Osteocyte (in vitro differentiated cells): ENCODE measurements at regions not wholly inside any gene's neighbourhood (a gene's known extent, or its start where the extent isn't known, plus 50 kb on each side); places are given as distances from the start of the nearest gene placed in this dataset.

Source experiments
- DNase-seq: peaks from one replicate; pipeline ENCODE4 v3.0.0; 2021; ENCODE audit warnings: mixed read lengths; ENCODE audit not compliant: unreplicated experiment; ENCODE audit errors: extremely low spot score
- H3K27ac Mint-ChIP-seq: one replicate; pipeline ENCODE4 v1.8.0; 2021; ENCODE audit warnings: mild to moderate bottlenecking, mixed read lengths; ENCODE audit not compliant: unreplicated experiment
- H3K27me3 Mint-ChIP-seq: one replicate; pipeline ENCODE4 v1.8.0; 2021; ENCODE audit warnings: mixed read lengths; ENCODE audit not compliant: unreplicated experiment
- H3K36me3 Mint-ChIP-seq: one replicate; pipeline ENCODE4 v1.8.0; 2021; ENCODE audit warnings: mixed read lengths; ENCODE audit not compliant: unreplicated experiment
- H3K4me1 Mint-ChIP-seq: one replicate; pipeline ENCODE4 v1.8.0; 2021; ENCODE audit warnings: mixed read lengths; ENCODE audit not compliant: unreplicated experiment
- H3K4me3 Mint-ChIP-seq: one replicate; pipeline ENCODE4 v1.8.0; 2021; ENCODE audit warnings: mild to moderate bottlenecking, moderate library complexity, mixed read lengths; ENCODE audit not compliant: unreplicated experiment
- H3K9me3 Mint-ChIP-seq: one replicate; pipeline ENCODE4 v1.8.0; 2021; ENCODE audit warnings: mixed read lengths; ENCODE audit not compliant: unreplicated experiment
- TF ChIP-seq, protein P1 (sequence below): fragments of 200-600 bp; sonication (generic); IDR thresholded peaks from 2 replicates; pipeline ENCODE4 v1.5.0; 2021; ENCODE audit warnings: antibody characterized with exemption, mild to moderate bottlenecking, moderate library complexity

GRCh38 chr1:193701759-193702158, 515.3 kb upstream of the B3GALT2 start:
- no peaks in the 10 kb centered on the region for H3K9me3 Mint-ChIP-seq

DNA sequence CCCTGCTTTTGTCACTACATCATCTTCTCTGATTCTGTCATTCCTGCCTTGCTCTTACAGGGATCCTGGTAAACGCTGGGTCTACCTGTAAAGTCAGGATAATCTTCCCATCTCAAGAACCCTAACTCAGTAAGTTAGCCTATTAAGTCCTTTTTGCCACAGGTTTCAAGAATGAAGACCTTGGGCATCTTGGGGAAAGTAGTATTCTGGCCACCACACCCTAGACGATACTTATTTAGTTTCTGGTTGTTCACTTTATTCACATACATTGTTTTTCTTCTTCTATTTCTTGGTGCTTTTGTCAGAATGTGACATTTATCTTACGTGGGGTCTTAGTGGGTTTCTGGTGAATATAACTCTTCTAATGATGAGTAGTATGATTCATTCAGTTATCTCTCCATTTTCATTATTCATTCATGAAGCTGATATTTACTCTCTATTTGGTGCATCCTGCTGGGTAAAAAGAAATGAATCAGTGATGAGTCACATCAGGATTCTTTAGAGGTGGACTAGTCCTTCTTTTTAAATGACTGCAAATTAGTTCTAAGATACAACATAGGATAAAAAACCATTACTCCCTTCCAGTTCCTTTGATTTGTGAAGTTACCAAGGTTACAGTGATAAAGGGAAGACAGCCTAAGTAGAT, 514.4 kb upstream of the B3GALT2 start:
- Mint-ChIP-seq H3K4me1 (peaks cover 6% of the 10 kb centered on the region), H3K4me3 (no peak overlapping the region), H3K27me3 (no peaks in the 10 kb centered on the region), H3K36me3 (no peaks in the 10 kb centered on the region), H3K27ac (no peak overlapping the region), H3K9me3 (no peaks in the 10 kb centered on the region)
- TF ChIP-seq, protein P1, sequence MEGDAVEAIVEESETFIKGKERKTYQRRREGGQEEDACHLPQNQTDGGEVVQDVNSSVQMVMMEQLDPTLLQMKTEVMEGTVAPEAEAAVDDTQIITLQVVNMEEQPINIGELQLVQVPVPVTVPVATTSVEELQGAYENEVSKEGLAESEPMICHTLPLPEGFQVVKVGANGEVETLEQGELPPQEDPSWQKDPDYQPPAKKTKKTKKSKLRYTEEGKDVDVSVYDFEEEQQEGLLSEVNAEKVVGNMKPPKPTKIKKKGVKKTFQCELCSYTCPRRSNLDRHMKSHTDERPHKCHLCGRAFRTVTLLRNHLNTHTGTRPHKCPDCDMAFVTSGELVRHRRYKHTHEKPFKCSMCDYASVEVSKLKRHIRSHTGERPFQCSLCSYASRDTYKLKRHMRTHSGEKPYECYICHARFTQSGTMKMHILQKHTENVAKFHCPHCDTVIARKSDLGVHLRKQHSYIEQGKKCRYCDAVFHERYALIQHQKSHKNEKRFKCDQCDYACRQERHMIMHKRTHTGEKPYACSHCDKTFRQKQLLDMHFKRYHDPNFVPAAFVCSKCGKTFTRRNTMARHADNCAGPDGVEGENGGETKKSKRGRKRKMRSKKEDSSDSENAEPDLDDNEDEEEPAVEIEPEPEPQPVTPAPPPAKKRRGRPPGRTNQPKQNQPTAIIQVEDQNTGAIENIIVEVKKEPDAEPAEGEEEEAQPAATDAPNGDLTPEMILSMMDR = no peak
- DNase-seq = no peak

More at GRCh38 chr1:193701759-193702158, 515.3 kb upstream of the B3GALT2 start:
- H3K36me3 Mint-ChIP-seq = no peaks in the 10 kb centered on the region
- peaks cover 6% of the 10 kb centered on the region for H3K4me1 Mint-ChIP-seq
- DNase-seq = no peak
- H3K27me3 Mint-ChIP-seq = no peaks in the 10 kb centered on the region
- no peak overlapping the region for H3K4me3 Mint-ChIP-seq
- no peak overlapping the region for H3K27ac Mint-ChIP-seq
- TF ChIP-seq, protein P1 = no peak

- TF ChIP-seq, protein P1 = no peak
- H3K27me3 Mint-ChIP-seq = no peaks in the 10 kb centered on the region
- no peak for DNase-seq
- H3K4me3 Mint-ChIP-seq = no peak overlapping the region
- H3K4me1 Mint-ChIP-seq = peaks cover 6% of the 10 kb centered on the region
- no peaks in the 10 kb centered on the region for H3K9me3 Mint-ChIP-seq
- no peak overlapping the region for H3K27ac Mint-ChIP-seq
- no peaks in the 10 kb centered on the region for H3K36me3 Mint-ChIP-seq
Observed at GRCh38 chr1:193699261-193699660, 512.8 kb upstream of the B3GALT2 start.

- TF ChIP-seq, protein P1 = no peak
- no peaks in the 10 kb centered on the region for H3K9me3 Mint-ChIP-seq
- DNase-seq = no peak
- H3K36me3 Mint-ChIP-seq = no peaks in the 10 kb centered on the region
- no peak overlapping the region for H3K27ac Mint-ChIP-seq
- H3K4me1 Mint-ChIP-seq = peaks cover 6% of the 10 kb centered on the region
- H3K4me3 Mint-ChIP-seq = no peak overlapping the region
- no peaks in the 10 kb centered on the region for H3K27me3 Mint-ChIP-seq
Observed at GRCh38 chr1:193697776-193698175, 511.4 kb upstream of the B3GALT2 start.

GRCh38 chr1:193697115-193697762, 510.8 kb upstream of the B3GALT2 start:
- no peak for DNase-seq
- TF ChIP-seq, protein P1 = no peak
- Mint-ChIP-seq H3K27ac (no peak overlapping the region), H3K4me3 (no peak overlapping the region), H3K9me3 (no peaks in the 10 kb centered on the region), H3K27me3 (no peaks in the 10 kb centered on the region), H3K36me3 (no peaks in the 10 kb centered on the region), H3K4me1 (peaks cover 6% of the 10 kb centered on the region)
